ENCODE measurements at regions not wholly inside any gene's neighbourhood (a gene's known extent, or its start where the extent isn't known, plus 50 kb on each side); places are given as distances from the start of the nearest gene placed in this dataset.

DNA sequence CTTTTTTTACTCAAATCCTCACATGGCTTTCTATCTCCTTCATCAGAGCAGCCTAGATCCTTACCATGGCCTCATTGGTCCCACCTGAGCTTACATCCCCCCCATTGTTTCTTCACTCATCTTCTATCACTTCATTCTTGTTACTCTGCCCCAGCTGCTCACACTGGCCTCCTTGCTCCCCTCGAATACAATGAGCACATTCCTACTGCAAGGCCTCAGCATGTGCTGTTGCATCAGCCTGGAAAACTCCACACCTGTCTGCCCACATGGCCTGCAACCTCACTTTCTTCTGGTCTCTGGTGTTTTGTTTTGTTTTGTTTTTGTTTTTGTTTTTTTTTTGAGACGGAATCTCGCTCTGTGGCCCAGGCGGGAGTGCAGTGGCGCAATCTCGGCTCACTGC is 212.6 kb downstream of the TBX18 start:
- TF ChIP-seq POLR2A (IDR thresholded peaks at IDR 0.05) (no peak), POLR2AphosphoS5 (IDR thresholded peaks at IDR 0.05) (no peak)
- TF ChIP-seq, protein P1, sequence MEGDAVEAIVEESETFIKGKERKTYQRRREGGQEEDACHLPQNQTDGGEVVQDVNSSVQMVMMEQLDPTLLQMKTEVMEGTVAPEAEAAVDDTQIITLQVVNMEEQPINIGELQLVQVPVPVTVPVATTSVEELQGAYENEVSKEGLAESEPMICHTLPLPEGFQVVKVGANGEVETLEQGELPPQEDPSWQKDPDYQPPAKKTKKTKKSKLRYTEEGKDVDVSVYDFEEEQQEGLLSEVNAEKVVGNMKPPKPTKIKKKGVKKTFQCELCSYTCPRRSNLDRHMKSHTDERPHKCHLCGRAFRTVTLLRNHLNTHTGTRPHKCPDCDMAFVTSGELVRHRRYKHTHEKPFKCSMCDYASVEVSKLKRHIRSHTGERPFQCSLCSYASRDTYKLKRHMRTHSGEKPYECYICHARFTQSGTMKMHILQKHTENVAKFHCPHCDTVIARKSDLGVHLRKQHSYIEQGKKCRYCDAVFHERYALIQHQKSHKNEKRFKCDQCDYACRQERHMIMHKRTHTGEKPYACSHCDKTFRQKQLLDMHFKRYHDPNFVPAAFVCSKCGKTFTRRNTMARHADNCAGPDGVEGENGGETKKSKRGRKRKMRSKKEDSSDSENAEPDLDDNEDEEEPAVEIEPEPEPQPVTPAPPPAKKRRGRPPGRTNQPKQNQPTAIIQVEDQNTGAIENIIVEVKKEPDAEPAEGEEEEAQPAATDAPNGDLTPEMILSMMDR (IDR thresholded peaks at IDR 0.05) = no peak
